CD14-positive monocyte (primary cell): ENCODE measurements at regions not wholly inside any gene's neighbourhood (a gene's known extent, or its start where the extent isn't known, plus 50 kb on each side); places are given as distances from the start of the nearest gene placed in this dataset.
"Not testable (repeated sequence)": the region's sequence is repeated elsewhere in the genome, so short reads cannot be mapped to it uniquely, and the experiment has no call there.

Experiments
- DNase-seq, 3 donors: peaks; one replicate each; pipeline ENCODE4 v3.0.0-alpha.2; 2011 to 2022
- H2AFZ ChIP-seq: 2 replicates; pipeline ENCODE4 v1.6.0; 2012; ENCODE audit warnings: mild to moderate bottlenecking, low read depth, low read length, inconsistent platforms; ENCODE audit not compliant: insufficient read depth, poor library complexity, severe bottlenecking
- H3K27ac ChIP-seq, 2 donors: 1 replicate in 1 of 2; 2 replicates in 1 of 2; pipeline ENCODE4 v1.5.1; 2012 to 2013; ENCODE audit warnings: low read length in 2 of 2, control low read depth in 1 of 2, inconsistent platforms in 1 of 2, low read depth in 1 of 2, mild to moderate bottlenecking in 1 of 2
- H3K27me3 ChIP-seq, 2 donors: one replicate each; pipeline versions ENCODE4 v1.6.0 to v1.6.1; 2011 to 2013; ENCODE audit warnings: low read length in 2 of 2; ENCODE audit not compliant: control insufficient read depth in 2 of 2, insufficient read depth in 2 of 2
- H3K36me3 ChIP-seq, 2 donors: replicated peaks in 1 of 2; 1 replicate in 1 of 2; 2 replicates in 1 of 2; pipeline versions ENCODE4 v1.5.1 to v1.6.1; 2012 to 2013; ENCODE audit warnings: low read length in 2 of 2, control low read depth in 1 of 2, inconsistent platforms in 1 of 2, mild to moderate bottlenecking in 1 of 2; ENCODE audit not compliant: insufficient read depth in 2 of 2, control insufficient read depth in 1 of 2
- H3K4me1 ChIP-seq, 2 donors: 1 replicate in 1 of 2; 2 replicates in 1 of 2; pipeline versions ENCODE4 v1.5.1 to v1.6.1; 2012 to 2013; ENCODE audit warnings: low read length in 2 of 2, control low read depth in 1 of 2, inconsistent platforms in 1 of 2, mild to moderate bottlenecking in 1 of 2, moderate library complexity in 1 of 2; ENCODE audit not compliant: insufficient read depth in 2 of 2, control insufficient read depth in 1 of 2
- H3K4me2 ChIP-seq: replicated peaks from 2 replicates; pipeline ENCODE3; 2012; ENCODE audit warnings: low read length, moderate library complexity, mild to moderate bottlenecking; ENCODE audit not compliant: poor library complexity, severe bottlenecking; ENCODE audit errors: extremely low read depth
- H3K4me3 ChIP-seq, 3 experiments: fragments of 200-600 bp in 1 of 3; sonication (generic) in 1 of 3; replicated peaks in 1 of 3; 1 replicate in 2 of 3; 2 replicates in 1 of 3; pipeline ENCODE4 v1.5.1; 2011 to 2013; ENCODE audit warnings: low read length in 3 of 3, mild to moderate bottlenecking in 3 of 3, control low read depth in 2 of 3, low read depth in 2 of 3, inconsistent platforms in 1 of 3, moderate library complexity in 1 of 3
- H3K79me2 ChIP-seq: 2 replicates; pipeline ENCODE4 v1.6.0; 2012; ENCODE audit warnings: mild to moderate bottlenecking, control low read depth, inconsistent platforms, low read length, moderate library complexity; ENCODE audit not compliant: insufficient read depth
- H3K9ac ChIP-seq: 2 replicates; pipeline ENCODE4 v1.6.0; 2017; ENCODE audit warnings: low read length, mild to moderate bottlenecking; ENCODE audit not compliant: insufficient read depth, poor library complexity, severe bottlenecking
- H3K9me3 ChIP-seq, 2 donors: replicated peaks in 1 of 2; 1 replicate in 1 of 2; 2 replicates in 1 of 2; pipeline versions ENCODE4 v1.5.1 to v1.6.1; 2012 to 2013; ENCODE audit warnings: low read length in 2 of 2, control low read depth in 1 of 2; ENCODE audit not compliant: control insufficient read depth in 1 of 2, insufficient read depth in 1 of 2
- H4K20me1 ChIP-seq: 2 replicates; pipeline ENCODE4 v1.6.0; 2012; ENCODE audit warnings: mild to moderate bottlenecking, low read length, control low read depth, moderate library complexity; ENCODE audit not compliant: insufficient read depth
- H3K27ac Mint-ChIP-seq, 7 donors: one replicate each; pipeline ENCODE4 v1.8.0; 2020; ENCODE audit warnings: mild to moderate bottlenecking in 7 of 7, mixed read lengths in 7 of 7, moderate library complexity in 6 of 7, inconsistent platforms in 2 of 7
- H3K27me3 Mint-ChIP-seq, 3 donors: one replicate each; pipeline ENCODE4 v1.8.0; 2021 to 2022; ENCODE audit warnings: low read depth in 3 of 3, mild to moderate bottlenecking in 3 of 3, mixed read lengths in 3 of 3, moderate library complexity in 3 of 3, inconsistent platforms in 1 of 3
- H3K36me3 Mint-ChIP-seq, 2 donors: one replicate each; pipeline ENCODE4 v1.8.0; 2020; ENCODE audit warnings: mixed read lengths in 2 of 2, inconsistent platforms in 1 of 2, mild to moderate bottlenecking in 1 of 2
- H3K4me1 Mint-ChIP-seq: one replicate; pipeline ENCODE4 v1.8.0; 2020; ENCODE audit warnings: mild to moderate bottlenecking, mixed read lengths
- H3K4me3 Mint-ChIP-seq, 2 donors: one replicate each; pipeline ENCODE4 v1.8.0; 2020; ENCODE audit warnings: mild to moderate bottlenecking in 2 of 2, mixed read lengths in 2 of 2, moderate library complexity in 1 of 2
- H3K9me3 Mint-ChIP-seq, 7 donors: one replicate each; pipeline ENCODE4 v1.8.0; 2020 to 2022; ENCODE audit warnings: mixed read lengths in 7 of 7, mild to moderate bottlenecking in 6 of 7, moderate library complexity in 6 of 7, inconsistent platforms in 2 of 7
- WGBS: methylation state at CpG from one replicate; pipeline ENCODE4 v1.1.5; 2013; ENCODE audit warnings: missing lambda C conversion rate; ENCODE audit not compliant: insufficient coverage; 5-methylcytosine and 5-hydroxymethylcytosine counted together
- intact Hi-C, 2 donors: fragments of 100-400 bp; cut with micrococcal nuclease; formaldehyde crosslinking; loops; one replicate each; pipeline versions ENCODE4 v1.15.0 to v1.15.1; 2023

DNA sequence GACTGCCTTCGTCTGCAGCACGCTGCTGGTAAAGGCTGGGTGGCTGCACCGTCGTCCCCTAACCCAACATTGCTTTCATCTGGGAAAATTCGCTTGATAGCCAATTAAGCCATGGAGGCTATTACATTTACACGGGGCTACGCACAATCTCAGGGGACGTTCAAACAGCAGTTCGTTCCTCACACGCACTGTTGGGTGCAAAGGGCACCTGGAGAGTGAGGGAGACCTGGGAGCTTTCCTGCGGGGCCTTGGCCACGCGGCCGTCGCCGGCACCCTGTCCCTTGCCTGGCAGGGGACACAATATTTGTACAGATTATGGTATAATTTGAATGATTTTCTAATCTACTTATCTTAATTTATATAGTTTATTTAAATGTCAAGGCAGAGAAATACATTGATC is 76.2 kb upstream of the AGAP9 start:
- H3K4me3 ChIP-seq, H3K4me1 Mint-ChIP-seq, H2AFZ ChIP-seq, H3K36me3 Mint-ChIP-seq, H3K27me3 ChIP-seq, H3K9ac ChIP-seq, H3K9me3 Mint-ChIP-seq, H4K20me1 ChIP-seq, H3K4me2 ChIP-seq, H3K9me3 ChIP-seq, H3K4me3 Mint-ChIP-seq, H3K79me2 ChIP-seq, H3K4me1 ChIP-seq, H3K27ac Mint-ChIP-seq, H3K36me3 ChIP-seq, intact Hi-C loops, DNase-seq, H3K27me3 Mint-ChIP-seq, H3K27ac ChIP-seq: not testable (repeated sequence)
- 80% methylated on average over 2 of the region's 16 CpGs for WGBS

DNA sequence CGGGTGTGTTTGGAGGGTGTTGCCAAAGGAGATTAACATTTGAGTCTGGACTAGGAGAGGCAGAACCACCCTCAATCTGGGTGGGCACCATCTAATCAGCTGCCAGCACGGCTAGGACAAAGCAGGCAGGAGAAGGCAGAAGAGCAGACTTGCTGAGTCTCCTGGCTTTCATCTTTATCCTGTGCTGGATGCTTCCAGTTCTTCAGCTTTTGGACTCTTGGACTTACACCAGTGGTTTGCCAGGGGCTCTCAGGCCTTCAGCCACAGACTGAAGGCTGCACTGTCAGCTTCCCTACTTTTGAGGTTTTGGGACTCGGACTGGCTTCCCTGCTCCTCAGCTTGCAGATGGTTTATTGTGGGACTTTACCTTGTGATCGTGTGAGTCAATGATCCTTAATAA is 70.4 kb upstream of the AGAP9 start:
- H3K4me1 ChIP-seq, intact Hi-C loops, H3K27me3 Mint-ChIP-seq, H2AFZ ChIP-seq, H3K27ac Mint-ChIP-seq, H3K79me2 ChIP-seq, H3K4me1 Mint-ChIP-seq, H3K4me3 ChIP-seq, H3K9me3 Mint-ChIP-seq, DNase-seq, H3K36me3 ChIP-seq, H3K9me3 ChIP-seq, H3K27ac ChIP-seq, H3K4me3 Mint-ChIP-seq, H3K27me3 ChIP-seq, H4K20me1 ChIP-seq, H3K9ac ChIP-seq, H3K36me3 Mint-ChIP-seq, H3K4me2 ChIP-seq: not testable (repeated sequence)
- WGBS = no CpG with 5 or more reads among the region's 4 CpGs

DNA sequence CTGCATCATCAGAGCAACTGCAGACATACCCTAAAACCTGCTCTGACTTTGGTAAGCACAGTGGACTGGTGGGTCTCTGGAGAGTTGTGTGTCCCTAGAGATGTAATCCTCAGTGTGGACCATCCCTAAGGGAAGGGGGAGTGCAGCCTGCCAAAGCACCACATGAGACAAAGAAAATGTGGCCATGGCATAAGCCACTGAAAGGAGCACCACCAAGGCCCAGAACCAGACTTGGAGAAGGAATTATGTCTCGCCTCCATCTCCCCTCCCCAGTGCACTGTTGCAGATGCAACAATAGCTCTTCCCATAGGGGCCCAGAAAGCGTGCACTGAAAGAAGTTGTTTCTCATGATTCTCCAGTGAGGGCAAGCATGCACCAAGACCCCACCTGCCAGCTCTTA is 69.7 kb upstream of the AGAP9 start:
- intact Hi-C loops, H3K27me3 ChIP-seq, H3K4me2 ChIP-seq, H3K4me1 ChIP-seq, H3K27ac Mint-ChIP-seq, H3K27ac ChIP-seq, H3K9me3 ChIP-seq, H3K36me3 Mint-ChIP-seq, H3K36me3 ChIP-seq, H3K27me3 Mint-ChIP-seq, H3K9me3 Mint-ChIP-seq, H3K9ac ChIP-seq, H2AFZ ChIP-seq, H3K4me1 Mint-ChIP-seq, DNase-seq, H3K4me3 Mint-ChIP-seq, H3K4me3 ChIP-seq, H4K20me1 ChIP-seq, H3K79me2 ChIP-seq: not testable (repeated sequence)
- WGBS = no CpG with 5 or more reads among the region's 2 CpGs

DNA sequence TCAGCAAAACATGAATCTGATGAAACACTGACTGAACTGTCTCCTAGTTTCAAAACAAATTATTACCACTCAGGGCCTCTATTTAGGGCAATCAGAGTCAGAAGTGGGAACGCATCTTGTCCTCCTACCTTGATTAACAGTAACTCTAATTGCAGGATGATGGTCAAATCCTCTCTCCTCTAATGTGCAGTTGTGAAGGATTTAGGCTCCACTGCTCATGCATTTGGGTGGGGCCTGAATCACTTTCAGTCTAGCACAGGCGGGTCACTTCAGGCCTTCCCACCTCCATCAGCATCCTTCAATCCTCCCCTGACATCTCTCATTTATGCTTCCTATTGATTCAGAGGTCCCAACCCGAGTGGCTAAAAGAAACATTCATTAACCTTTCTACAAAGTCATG is 67.5 kb upstream of the AGAP9 start:
- H3K27me3 Mint-ChIP-seq = not testable (repeated sequence)
- no CpG with 5 or more reads among the region's 3 CpGs for WGBS

More for the DNA sequence above, 67.5 kb upstream of the AGAP9 start:
- H3K27ac ChIP-seq, H3K27ac Mint-ChIP-seq, H3K4me1 Mint-ChIP-seq, H4K20me1 ChIP-seq, intact Hi-C loops, H3K4me2 ChIP-seq, H3K27me3 ChIP-seq, H3K9me3 ChIP-seq, H3K4me3 ChIP-seq, H3K4me3 Mint-ChIP-seq, H3K4me1 ChIP-seq, H3K9ac ChIP-seq, H2AFZ ChIP-seq, H3K9me3 Mint-ChIP-seq, H3K36me3 Mint-ChIP-seq, H3K79me2 ChIP-seq, DNase-seq, H3K36me3 ChIP-seq: not testable (repeated sequence)
